ENCODE measurements at regions not wholly inside any gene's neighbourhood (a gene's known extent, or its start where the extent isn't known, plus 50 kb on each side); places are given as distances from the start of the nearest gene placed in this dataset.

DNA sequence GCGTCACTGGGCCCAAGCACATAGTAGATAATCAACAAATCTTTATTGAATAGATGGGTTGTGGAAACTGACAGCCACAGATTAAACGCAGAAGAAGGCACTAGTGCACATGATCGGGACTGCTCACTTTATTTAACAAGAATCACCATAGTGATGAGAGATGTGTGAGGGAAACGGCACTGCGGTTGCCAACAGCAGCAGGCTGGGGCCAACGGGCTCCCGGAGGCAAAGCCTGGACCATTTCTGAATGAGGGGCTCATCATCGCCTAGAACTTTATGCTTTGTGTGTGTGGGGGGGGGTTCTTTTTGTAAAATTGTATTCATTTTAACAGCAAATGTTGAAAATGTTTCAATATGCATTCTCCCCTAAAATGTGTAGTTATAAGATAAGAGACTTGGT is 61.9 kb upstream of the RUFY1 start:
- TF ChIP-seq, protein P1, sequence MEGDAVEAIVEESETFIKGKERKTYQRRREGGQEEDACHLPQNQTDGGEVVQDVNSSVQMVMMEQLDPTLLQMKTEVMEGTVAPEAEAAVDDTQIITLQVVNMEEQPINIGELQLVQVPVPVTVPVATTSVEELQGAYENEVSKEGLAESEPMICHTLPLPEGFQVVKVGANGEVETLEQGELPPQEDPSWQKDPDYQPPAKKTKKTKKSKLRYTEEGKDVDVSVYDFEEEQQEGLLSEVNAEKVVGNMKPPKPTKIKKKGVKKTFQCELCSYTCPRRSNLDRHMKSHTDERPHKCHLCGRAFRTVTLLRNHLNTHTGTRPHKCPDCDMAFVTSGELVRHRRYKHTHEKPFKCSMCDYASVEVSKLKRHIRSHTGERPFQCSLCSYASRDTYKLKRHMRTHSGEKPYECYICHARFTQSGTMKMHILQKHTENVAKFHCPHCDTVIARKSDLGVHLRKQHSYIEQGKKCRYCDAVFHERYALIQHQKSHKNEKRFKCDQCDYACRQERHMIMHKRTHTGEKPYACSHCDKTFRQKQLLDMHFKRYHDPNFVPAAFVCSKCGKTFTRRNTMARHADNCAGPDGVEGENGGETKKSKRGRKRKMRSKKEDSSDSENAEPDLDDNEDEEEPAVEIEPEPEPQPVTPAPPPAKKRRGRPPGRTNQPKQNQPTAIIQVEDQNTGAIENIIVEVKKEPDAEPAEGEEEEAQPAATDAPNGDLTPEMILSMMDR (IDR thresholded peaks at IDR 0.05), result no peak
- TF ChIP-seq POLR2A (IDR thresholded peaks at IDR 0.05), result no peak
- TF ChIP-seq POLR2AphosphoS5 (IDR thresholded peaks at IDR 0.05), result no peak

All from gastroesophageal sphincter (tissue), 3 donors.